HG02884 (cell line): ENCODE measurements at regions not wholly inside any gene's neighbourhood (a gene's known extent, or its start where the extent isn't known, plus 50 kb on each side); places are given as distances from the start of the nearest gene placed in this dataset.

Source experiments
- ATAC-seq: cut with Tn5 transposase; IDR thresholded peaks from one replicate; pipeline ENCODE4 v1.9.1; 2021; ENCODE audit warnings: mild to moderate bottlenecking, moderate library complexity; ENCODE audit not compliant: unreplicated experiment

DNA sequence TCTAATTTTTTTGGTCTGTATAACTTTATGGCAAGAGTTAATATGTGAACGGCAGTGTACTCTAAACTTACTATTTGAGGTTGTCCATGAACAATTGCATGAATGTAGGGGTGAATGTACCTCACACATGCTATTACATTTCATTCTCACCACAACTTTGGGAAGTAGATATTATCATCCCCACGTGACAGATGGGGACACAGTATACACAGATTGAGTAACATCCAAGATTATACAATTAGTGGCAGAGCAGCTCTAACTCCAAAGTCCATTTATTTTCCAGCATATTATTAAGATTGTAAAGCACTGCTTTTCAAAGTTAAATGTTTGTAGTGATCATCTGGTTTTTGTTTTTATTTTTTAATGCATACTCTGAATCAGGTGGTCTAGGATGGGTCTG is 622.1 kb upstream of the ZEB2 start:
- ATAC-seq, result no peak

- no peak for ATAC-seq
These were observed 620.7 kb upstream of the ZEB2 start for GRCh38 chr2:145140658-145141057.

GRCh38 chr2:145138626-145139025 is 618.7 kb upstream of the ZEB2 start:
- no peak for ATAC-seq

GRCh38 chr2:145137901-145138300 is 618.0 kb upstream of the ZEB2 start:
- ATAC-seq, result no peak

- no peak for ATAC-seq
These were observed 617.3 kb upstream of the ZEB2 start for GRCh38 chr2:145137211-145137610.

GRCh38 chr2:145136702-145137101 is 616.8 kb upstream of the ZEB2 start:
- no peak for ATAC-seq

DNA sequence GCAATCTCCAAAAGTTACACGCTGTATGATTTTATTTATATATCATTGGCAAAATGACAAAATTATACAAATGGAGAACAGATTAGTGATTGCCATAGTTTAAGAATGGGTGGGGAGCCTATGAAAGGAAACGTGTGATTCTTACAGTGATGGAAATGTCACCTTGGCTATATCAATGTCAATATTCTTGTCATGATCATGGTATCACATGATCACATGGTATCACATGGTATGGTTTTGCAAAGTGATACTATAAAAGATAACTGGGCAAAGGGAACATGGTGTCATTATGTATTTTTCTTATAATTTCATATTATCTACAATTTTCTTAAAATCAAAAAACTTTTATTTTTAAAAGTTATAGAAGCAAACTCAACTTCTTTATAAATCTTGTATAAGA is 606.2 kb upstream of the ZEB2 start:
- ATAC-seq, result no peak

- ATAC-seq, result no peak
These were observed 604.2 kb upstream of the ZEB2 start for GRCh38 chr2:145124085-145124484.

DNA sequence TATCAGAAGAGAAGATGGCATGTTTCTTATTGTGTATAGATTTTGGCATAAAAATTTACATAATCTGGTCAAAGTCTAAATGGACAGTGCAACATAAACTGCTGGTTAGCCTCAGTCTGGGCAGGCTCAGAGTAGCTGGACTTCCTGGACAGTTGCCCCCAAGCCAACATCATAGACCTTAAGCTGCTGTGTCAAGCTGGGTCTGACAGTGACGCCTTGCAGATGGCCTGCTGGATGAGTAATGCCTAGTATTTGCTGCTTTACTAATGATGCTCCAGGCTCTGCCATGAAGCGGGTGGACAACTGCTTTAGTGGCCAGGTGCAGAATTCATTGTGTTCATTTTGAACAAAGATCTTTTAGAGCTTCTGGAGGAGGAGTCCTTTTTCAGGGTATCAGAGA is 603.7 kb upstream of the ZEB2 start:
- no peak for ATAC-seq

DNA sequence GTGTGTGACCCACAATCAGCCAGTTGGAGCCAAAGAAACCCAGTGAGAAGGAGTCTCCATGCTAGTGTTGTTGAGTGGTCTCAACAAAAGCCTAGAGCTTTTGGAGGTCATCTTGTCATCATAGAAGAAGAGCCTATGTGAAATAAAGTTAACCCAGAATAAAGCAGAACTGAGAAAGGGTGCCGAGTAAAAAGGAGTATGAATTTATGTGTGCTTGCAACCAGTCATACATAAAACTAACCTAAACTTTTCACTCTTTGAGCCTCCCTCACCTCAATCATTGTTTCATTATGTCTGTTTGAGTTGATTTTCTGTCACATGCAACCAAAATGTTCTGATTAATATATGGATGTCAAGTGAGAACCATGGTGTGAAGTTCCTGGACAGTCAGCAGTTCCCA is 599.3 kb upstream of the ZEB2 start:
- peak; percentile 89 for ATAC-seq

- ATAC-seq, result no peak
These were observed 597.2 kb upstream of the ZEB2 start for GRCh38 chr2:145116834-145117725.

GRCh38 chr2:145116056-145116455 is 596.1 kb upstream of the ZEB2 start:
- no peak for ATAC-seq

GRCh38 chr2:145114726-145115125 is 594.8 kb upstream of the ZEB2 start:
- no peak for ATAC-seq

GRCh38 chr2:145112467-145112866 is 592.5 kb upstream of the ZEB2 start:
- no peak for ATAC-seq

DNA sequence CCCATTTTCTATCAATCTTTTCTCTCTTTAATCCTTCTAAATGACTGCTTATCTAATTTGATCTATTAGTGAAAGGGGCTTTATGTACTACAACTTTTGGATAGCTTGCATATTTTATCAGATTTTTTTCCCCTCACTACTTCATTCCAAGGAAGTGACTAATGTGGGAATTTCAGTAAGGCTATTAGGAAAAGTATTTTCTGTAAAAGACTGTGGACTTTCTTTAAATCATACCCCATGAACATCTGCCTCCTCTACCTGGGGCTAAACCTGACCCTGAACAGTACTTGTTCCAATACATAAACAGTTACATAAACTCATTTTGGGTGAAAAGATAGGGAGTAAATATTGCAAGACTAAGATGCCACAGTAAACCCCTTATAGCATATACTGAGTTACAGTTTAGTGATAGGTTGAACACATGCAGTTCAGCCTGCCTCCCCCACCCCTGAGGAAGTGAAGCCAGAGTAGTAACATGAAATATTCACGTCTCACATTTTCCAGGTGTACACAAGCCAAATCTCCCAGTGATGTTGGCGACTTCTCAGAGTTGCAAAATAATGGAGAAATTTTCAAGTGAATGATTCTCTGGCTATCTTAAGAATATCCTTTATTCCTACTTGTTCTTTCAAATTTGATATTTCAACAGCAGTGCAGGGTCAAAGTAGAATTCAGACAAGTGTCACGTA is 590.9 kb upstream of the ZEB2 start:
- ATAC-seq, result no peak

- ATAC-seq, result no peak
These were observed 589.2 kb upstream of the ZEB2 start for GRCh38 chr2:145108959-145109710.

DNA sequence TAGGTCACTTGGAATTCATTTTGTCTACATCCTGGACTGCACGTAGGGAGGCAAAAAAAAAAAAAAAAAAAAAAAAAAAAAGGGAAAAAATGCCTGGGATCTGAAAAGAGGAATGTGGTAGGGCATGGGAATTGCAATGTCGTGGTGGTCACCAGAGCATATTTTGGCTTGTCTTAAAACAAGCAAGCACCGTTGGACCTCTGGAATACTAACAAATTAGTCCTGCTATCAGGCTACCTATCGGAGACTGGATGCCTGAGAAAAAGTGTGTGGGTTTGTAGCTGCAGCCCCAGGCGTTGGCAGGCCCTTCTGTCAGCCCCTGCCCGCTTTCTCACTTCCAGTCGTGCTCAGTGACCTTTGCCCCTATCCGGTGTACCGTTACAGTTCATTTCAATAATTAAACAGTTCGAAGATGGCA is 588.5 kb upstream of the ZEB2 start:
- no peak for ATAC-seq

- ATAC-seq, result no peak
These were observed 586.4 kb upstream of the ZEB2 start for GRCh38 chr2:145106293-145106692.

GRCh38 chr2:145102706-145103105 is 582.8 kb upstream of the ZEB2 start:
- no peak for ATAC-seq

DNA sequence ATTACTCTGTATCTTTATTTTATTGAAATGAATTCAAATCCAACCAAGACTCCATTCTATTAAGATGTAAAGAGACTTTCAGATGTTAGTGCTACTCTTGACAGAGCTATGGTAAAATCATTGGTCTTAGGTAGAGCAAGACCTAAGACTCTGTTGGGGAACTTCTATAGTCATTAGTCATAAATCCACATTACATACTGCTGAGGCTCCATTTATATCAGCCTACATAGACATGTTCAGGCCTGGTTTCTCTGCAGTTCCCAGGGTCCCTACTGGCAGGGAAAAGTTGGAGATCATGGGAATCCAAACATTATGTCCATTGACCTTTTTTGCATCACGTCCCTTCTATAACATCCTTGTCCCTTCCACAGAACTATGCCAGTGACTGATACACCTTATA is 580.4 kb upstream of the ZEB2 start:
- no peak for ATAC-seq

DNA sequence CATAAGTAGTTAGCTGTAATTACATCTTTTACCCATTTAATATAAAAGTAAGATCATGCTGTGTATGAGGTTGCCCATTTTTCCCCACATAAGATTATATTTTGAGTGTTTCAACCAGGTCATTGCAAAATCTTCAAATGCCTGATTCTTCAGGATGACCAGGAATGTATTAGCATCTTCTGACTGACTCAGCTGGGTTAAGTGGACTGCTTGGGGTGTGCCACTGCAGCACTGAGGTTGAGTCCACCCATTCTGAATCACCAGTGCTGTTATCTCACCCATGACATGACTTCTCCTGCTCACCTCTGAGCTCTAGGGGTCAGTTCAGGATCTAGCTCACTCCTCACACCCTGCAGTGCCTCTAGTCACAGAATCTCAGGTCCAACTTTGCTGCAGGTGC is 576.7 kb upstream of the ZEB2 start:
- ATAC-seq, result no peak
